HG02571 (cell line): ENCODE measurements at regions not wholly inside any gene's neighbourhood (a gene's known extent, or its start where the extent isn't known, plus 50 kb on each side); places are given as distances from the start of the nearest gene placed in this dataset.
"Not testable (repeated sequence)": the region's sequence is repeated elsewhere in the genome, so short reads cannot be mapped to it uniquely, and the experiment has no call there.

ENCODE experiments used
- ATAC-seq: cut with Tn5 transposase; IDR thresholded peaks from one replicate; pipeline ENCODE4 v1.9.1; 2021; ENCODE audit warnings: mild to moderate bottlenecking, moderate library complexity; ENCODE audit not compliant: unreplicated experiment

DNA sequence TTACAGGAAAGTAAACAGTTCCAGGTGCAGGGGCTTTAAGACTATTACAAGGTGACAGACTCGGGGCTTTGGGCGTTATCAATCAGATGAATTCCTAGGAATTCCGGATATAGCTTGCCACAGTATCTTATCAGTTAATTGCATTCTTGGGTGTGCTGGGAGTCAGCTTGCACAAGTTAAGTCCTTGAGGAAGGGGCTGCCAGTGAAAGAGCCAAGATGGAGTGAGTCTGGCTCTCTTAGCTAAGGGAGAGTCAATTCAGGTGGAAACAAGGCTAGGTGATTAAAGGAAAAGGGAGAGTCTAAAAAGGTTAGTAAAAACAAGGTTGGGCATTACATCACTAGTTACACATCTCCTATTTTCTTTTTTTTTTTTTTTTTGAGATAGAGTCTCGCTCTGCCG lies 199.8 kb upstream of the PRSS16 start:
- ATAC-seq, result not testable (repeated sequence)

GRCh38 chr6:27049863-27050781 lies 197.4 kb upstream of the PRSS16 start:
- no peak for ATAC-seq

GRCh38 chr6:27052082-27052730 lies 195.3 kb upstream of the PRSS16 start:
- not testable (repeated sequence) for ATAC-seq

DNA sequence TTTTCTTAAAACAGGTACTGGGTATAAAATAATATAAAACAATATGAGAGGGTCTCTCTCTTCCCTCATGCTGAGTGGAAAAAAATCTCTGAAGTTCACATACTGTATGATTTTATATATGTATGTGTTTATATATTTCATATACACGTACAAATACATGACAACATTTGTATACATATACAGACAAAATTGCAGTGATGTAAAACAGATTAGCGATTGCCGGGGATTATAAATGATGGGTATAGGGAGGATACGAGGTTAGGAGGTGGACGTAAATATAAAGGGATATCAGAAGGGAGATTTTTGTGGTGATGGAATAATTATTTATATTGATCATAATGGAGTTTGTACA lies 194.8 kb upstream of the PRSS16 start:
- no peak for ATAC-seq

- ATAC-seq, result peak; percentile 56
Observed at GRCh38 chr6:27053738-27054137, 193.8 kb upstream of the PRSS16 start.

DNA sequence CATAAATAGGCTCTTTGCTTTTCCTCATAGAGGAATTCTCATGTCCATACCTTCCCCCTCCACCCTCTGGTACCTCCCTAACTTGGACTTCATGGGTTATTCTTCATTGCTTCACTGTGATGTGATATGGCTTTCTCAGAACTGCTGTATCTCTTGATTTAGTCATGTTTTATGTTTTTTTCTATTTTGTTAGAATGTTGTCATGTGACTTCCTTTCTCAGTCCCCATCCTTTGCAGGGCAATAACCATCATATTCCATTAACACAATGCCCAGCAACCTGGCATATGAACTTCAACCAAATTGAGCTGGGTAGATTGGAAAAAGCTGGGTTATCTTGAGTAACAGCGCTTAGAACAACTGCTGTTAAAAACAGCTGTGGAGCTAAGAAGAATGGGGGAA lies 190.9 kb upstream of the PRSS16 start:
- ATAC-seq, result no peak

DNA sequence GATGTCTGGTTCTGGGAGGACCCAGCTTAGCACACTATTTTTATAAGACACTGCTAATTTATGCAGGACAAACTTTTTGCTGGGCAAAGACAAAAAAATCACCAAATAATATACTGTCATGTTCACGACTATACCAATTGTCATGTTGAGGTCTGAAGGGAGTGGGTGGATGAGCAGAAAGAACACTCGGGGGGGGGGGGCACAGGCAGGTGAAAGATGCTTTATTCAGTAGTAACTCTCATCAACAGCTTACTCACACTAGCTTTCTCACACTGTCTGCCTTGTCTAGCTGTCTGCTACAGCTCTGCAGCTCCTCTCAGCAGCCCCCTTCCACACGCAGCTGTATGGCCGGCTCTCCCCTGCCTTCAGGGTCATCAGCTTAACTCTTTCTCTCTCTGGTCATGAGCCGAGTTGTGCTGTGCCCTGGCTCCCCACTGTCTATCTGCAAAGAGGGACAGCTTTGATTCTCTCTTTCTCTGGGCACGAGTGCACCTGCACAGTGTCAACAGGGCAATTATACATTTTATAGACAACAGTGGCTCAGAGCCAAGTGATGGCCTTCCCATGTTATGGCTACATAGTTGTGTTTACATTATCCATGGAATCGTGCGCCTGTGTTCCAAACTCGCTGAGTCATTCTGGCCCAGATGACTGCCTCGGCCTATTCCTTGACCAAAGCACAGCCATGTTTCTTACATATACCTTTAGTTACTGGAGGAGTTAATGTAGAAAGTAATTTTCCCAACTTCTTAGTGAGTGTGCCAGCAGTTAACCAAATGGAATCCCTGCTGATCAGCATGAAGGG lies 187.7 kb upstream of the PRSS16 start:
- no peak for ATAC-seq

- ATAC-seq, result no peak
Observed at GRCh38 chr6:27061235-27061993, 186.1 kb upstream of the PRSS16 start.

- ATAC-seq, result no peak
Observed at GRCh38 chr6:27062755-27063154, 184.7 kb upstream of the PRSS16 start.

- no peak for ATAC-seq
Observed at GRCh38 chr6:27065183-27065582, 182.3 kb upstream of the PRSS16 start.

GRCh38 chr6:27066381-27066780 lies 181.1 kb upstream of the PRSS16 start:
- ATAC-seq, result no peak

DNA sequence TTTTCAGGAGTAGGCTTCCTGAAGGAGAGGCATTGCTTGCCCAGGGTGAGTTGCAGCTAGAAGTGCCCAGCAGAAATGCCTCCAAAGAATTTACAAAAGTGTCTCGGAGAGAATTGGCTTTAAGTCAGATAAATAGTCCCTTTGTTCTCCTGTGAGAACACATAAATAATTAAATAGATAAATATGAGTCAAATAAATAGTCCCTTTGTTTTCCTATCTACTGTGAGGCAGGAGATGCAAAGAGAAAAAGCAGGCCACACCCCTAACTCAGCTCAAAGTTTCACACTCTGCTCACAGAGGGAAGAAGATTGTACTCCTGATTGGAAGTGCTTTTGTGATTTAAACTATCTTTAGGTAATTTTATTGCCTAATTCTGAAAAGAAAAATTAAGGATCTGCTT lies 180.7 kb upstream of the PRSS16 start:
- ATAC-seq, result no peak

DNA sequence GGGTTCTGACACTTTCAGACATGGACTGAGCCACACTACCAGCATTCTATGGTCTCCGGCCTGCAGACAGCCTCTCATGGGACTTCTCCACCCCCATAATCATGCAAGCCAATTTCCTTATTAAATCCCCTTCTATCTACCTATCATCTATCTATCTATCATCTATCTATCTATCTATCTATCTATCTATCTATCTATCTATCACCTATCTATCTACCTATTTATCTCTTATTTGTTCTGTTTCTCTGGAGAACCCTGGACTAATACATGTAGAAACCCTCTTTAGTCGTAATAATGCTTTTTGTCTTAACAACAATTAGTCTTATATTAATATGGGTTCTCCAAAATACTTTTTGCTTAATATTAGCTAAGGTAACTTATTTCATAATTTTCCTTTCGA lies 174.1 kb upstream of the PRSS16 start:
- no peak for ATAC-seq

GRCh38 chr6:27076116-27076515 lies 171.4 kb upstream of the PRSS16 start:
- ATAC-seq, result no peak

DNA sequence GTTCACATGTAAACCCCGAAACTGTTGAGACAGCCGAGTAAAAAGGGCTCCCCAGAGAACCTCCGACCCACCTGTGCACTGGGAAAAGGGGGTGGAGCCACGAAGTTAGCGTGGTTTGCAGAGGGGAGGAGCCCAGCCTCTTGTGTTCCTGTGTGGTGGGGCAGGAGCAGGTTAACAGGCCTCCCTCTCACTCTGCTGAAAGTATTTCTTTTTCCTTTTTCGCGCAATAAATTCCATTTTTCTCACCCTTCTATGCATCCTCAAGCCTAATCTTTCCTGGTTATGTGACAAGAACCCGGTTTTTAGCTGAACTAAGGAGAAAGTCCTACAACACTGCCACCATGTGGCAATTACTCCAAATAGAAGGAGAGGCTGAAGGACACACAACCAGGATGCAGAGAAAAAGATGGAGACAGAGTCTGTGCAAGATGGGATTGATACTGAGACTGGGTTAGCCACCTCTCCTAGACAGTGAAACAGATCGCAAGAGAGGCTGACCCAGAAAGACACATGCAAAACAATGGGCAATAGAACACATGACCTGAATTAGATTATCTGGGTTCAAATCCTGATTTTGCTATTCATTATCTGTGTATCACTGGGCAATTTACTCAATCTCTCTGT lies 168.7 kb upstream of the PRSS16 start:
- peak; percentile 62 for ATAC-seq

DNA sequence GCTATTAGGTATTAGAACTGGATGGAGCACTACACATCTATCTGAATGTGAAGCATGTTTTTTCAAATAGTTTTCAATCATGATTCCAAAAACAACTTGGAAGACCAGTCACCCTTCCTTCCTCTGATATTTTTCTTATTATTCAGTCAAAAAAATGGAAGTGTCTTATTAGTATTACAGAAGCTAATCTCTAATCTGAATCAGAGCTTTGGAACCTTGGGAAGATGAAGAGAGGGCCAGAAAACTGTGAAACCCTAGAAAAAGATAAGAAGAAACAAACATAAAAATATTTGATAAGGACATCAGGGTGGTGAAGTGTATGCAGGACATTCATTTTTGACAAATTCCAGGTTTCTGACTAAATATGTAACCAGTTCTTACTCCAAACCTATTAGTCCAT lies 166.3 kb upstream of the PRSS16 start:
- no peak for ATAC-seq

GRCh38 chr6:27081931-27082330 lies 165.6 kb upstream of the PRSS16 start:
- ATAC-seq, result no peak

GRCh38 chr6:27088068-27088467 lies 159.4 kb upstream of the PRSS16 start:
- ATAC-seq, result no peak

- ATAC-seq, result no peak
Observed at GRCh38 chr6:27091661-27092315, 155.7 kb upstream of the PRSS16 start.

- no peak for ATAC-seq
Observed at GRCh38 chr6:27092316-27092692, 155.2 kb upstream of the PRSS16 start.
